Glomerular endothelial cell (primary cell): ENCODE measurements at regions not wholly inside any gene's neighbourhood (a gene's known extent, or its start where the extent isn't known, plus 50 kb on each side); places are given as distances from the start of the nearest gene placed in this dataset.
"Not testable (repeated sequence)": the region's sequence is repeated elsewhere in the genome, so short reads cannot be mapped to it uniquely, and the experiment has no call there.

Experiments
- DNase-seq: peaks from one replicate; pipeline ENCODE4 v3.0.0-alpha.2; 2011; ENCODE audit warnings: low read depth, low spot score; ENCODE audit errors: extremely low read depth

GRCh38 chr10:125409756-125410155, 249.4 kb upstream of the CTBP2 start:
- DNase-seq: no peak

- DNase-seq: no peak
These were observed 247.2 kb upstream of the CTBP2 start for GRCh38 chr10:125407557-125407956.

- DNase-seq: no peak
These were observed 246.7 kb upstream of the CTBP2 start for GRCh38 chr10:125407000-125407502.

- DNase-seq: not testable (repeated sequence)
These were observed 244.5 kb upstream of the CTBP2 start for GRCh38 chr10:125404902-125405301.

- no peak for DNase-seq
These were observed 241.1 kb upstream of the CTBP2 start for GRCh38 chr10:125401462-125401861.

GRCh38 chr10:125399289-125399688, 238.9 kb upstream of the CTBP2 start:
- DNase-seq: no peak

- DNase-seq: no peak
These were observed 237.9 kb upstream of the CTBP2 start for GRCh38 chr10:125398270-125398669.

- DNase-seq: no peak
These were observed 237.2 kb upstream of the CTBP2 start for GRCh38 chr10:125397608-125398007.

- DNase-seq: no peak
These were observed 236.3 kb upstream of the CTBP2 start for GRCh38 chr10:125396676-125397075.

GRCh38 chr10:125392609-125393008, 232.2 kb upstream of the CTBP2 start:
- DNase-seq: no peak

GRCh38 chr10:125392154-125392553, 231.8 kb upstream of the CTBP2 start:
- no peak for DNase-seq

- DNase-seq: no peak
These were observed 229.3 kb upstream of the CTBP2 start for GRCh38 chr10:125389648-125390047.

GRCh38 chr10:125379592-125379991, 219.2 kb upstream of the CTBP2 start:
- DNase-seq: no peak

- no peak for DNase-seq
These were observed 217.0 kb upstream of the CTBP2 start for GRCh38 chr10:125377368-125377767.

- DNase-seq: no peak
These were observed 214.8 kb upstream of the CTBP2 start for GRCh38 chr10:125375210-125375609.

GRCh38 chr10:125373546-125373945, 213.2 kb upstream of the CTBP2 start:
- no peak for DNase-seq

GRCh38 chr10:125370578-125370977, 210.2 kb upstream of the CTBP2 start:
- no peak for DNase-seq

GRCh38 chr10:125369382-125370326, 209.3 kb upstream of the CTBP2 start:
- DNase-seq: no peak

GRCh38 chr10:125368146-125368545, 207.8 kb upstream of the CTBP2 start:
- no peak for DNase-seq

- no peak for DNase-seq
These were observed 203.4 kb upstream of the CTBP2 start for GRCh38 chr10:125363791-125364190.

- DNase-seq: no peak
These were observed 202.6 kb upstream of the CTBP2 start for GRCh38 chr10:125362950-125363349.

- DNase-seq: no peak
These were observed 199.0 kb upstream of the CTBP2 start for GRCh38 chr10:125359401-125359800.
